Heart left ventricle (tissue), 16 donors: ENCODE measurements at regions not wholly inside any gene's neighbourhood (a gene's known extent, or its start where the extent isn't known, plus 50 kb on each side); places are given as distances from the start of the nearest gene placed in this dataset.

Source experiments
- ATAC-seq, 4 donors: fragments of 200-7000 bp; cut with Tn5 transposase; one replicate each; pipeline ENCODE4 v1.9.1; 2020 to 2022; ENCODE audit warnings: moderate library complexity in 4 of 4, mild to moderate bottlenecking in 3 of 4, moderate number of reproducible peaks in 1 of 4
- DNase-seq, 5 donors: peaks; one replicate each; pipeline ENCODE4 v3.0.0-alpha.2; 2020
- H3K27ac ChIP-seq, 12 donors: fragments of 200-600 bp; sonication (generic) in 4 of 12; one replicate each; pipeline versions ENCODE4 v1.5.0 to v1.8.0; 2016 to 2022; ENCODE audit warnings: mild to moderate bottlenecking in 2 of 12
- H3K27me3 ChIP-seq, 9 donors: fragments of 200-600 bp; sonication (generic) in 2 of 9; one replicate each; pipeline versions ENCODE4 v1.5.1 to v1.8.0; 2016 to 2022; ENCODE audit warnings: mild to moderate bottlenecking in 3 of 9
- H3K36me3 ChIP-seq, 9 donors: fragments of 200-600 bp; sonication (generic) in 2 of 9; one replicate each; pipeline versions ENCODE4 v1.5.0 to v1.8.0; 2018 to 2022; ENCODE audit warnings: mild to moderate bottlenecking in 2 of 9
- H3K4me1 ChIP-seq, 12 donors: fragments of 200-600 bp; sonication (generic) in 4 of 12; one replicate each; pipeline versions ENCODE4 v1.5.0 to v1.8.0; 2016 to 2022; ENCODE audit warnings: mild to moderate bottlenecking in 3 of 12
- H3K4me3 ChIP-seq, 12 donors: fragments of 200-600 bp; sonication (generic) in 4 of 12; one replicate each; pipeline versions ENCODE4 v1.5.0 to v1.8.0; 2017 to 2022; ENCODE audit warnings: mild to moderate bottlenecking in 9 of 12, moderate library complexity in 4 of 12
- H3K9me3 ChIP-seq, 12 donors: fragments of 200-600 bp; sonication (generic) in 4 of 12; one replicate each; pipeline versions ENCODE4 v1.5.0 to v1.8.0; 2016 to 2022; ENCODE audit warnings: mild to moderate bottlenecking in 1 of 12
- POLR2A ChIP-seq, 2 donors: fragments of 450-650 bp; IDR thresholded peaks; one replicate each; pipeline ENCODE4 v1.6.1; 2017; ENCODE audit warnings: antibody characterized with exemption in 2 of 2, mild to moderate bottlenecking in 2 of 2, moderate library complexity in 2 of 2
- WGBS, 4 donors: extraction: QIAGEN DNeasy Blood & Tissue Kit in 2 of 4; methylation state at CpG; one replicate each; pipeline versions ENCODE4 v1.1.5 to v1.1.7; 2013 to 2018; 5-methylcytosine and 5-hydroxymethylcytosine counted together
- intact Hi-C, 10 donors: fragments of 100-400 bp; cut with DNase I; formaldehyde crosslinking; loops; one replicate each; pipeline versions ENCODE4 v1.11.1 to v1.14.2; 2022
- TF ChIP-seq, protein P1 (sequence below), 12 donors: fragments of 200-600 bp; sonication (generic) in 4 of 12; IDR thresholded peaks; one replicate each; pipeline versions ENCODE4 v1.5.0 to v1.8.0; 2018 to 2022; ENCODE audit warnings: antibody characterized with exemption in 12 of 12, mild to moderate bottlenecking in 5 of 12
- donor health status: ischemic (EF 13 %, LVEDD 7.1; RV severe dilation, severe dysfunction).
- donor health status: healthy with polysubstance abuse.
- donor health status: DM: no; HTN: yes; CAD: no.
- donor health status: DM: no; HTN: no; CAD: no.
- donor health status: ischemic (EF 25% LVEDD 6.9; RV normal size, moderate dysfunction).
- donor health status: ischemic (EF 25% LVEDD 5.7; RV mildly dilated, moderate dysfunction).
- donor health status: healthy.
- donor health status: DM: yes; HTN: yes; CAD: no.
- donor health status: ischemic (EF 35%, LVEDD 5.7; RV mildly dilated, moderate dysfunction).
- donor health status: nonischemic (EF 11% LVEDD 7.7; RV severe dilation, severe dysfunction).
- donor health status: DM: yes; HTN: yes; CAD: no.
- donor health status: PGD.
- donor health status: ischemic (EF 29% LVEDD 5.4; RV normal size, mild dysfunction).
- donor health status: nonischemic (EF 23%, LVEDD 6.1; RV moderate dilation, normal function).

- H3K36me3 ChIP-seq = no peaks in the 10 kb centered on the region
- DNase-seq (peak; percentile 53 to 70 (median 65)), ATAC-seq (peak; percentile 75 to 89 (median 82))
- no peaks in the 10 kb centered on the region for H3K9me3 ChIP-seq
- H3K4me3 ChIP-seq = no peak overlapping the region
- intact Hi-C loops = loop anchor here in 9 of 10 donors (1.0 to 10.0 kb wide), 12 partner anchors 267 to 1280 kb away; partner anchors contain the start of gene EPHA4 (in 7 of the 9)
- H3K27ac ChIP-seq = no peak overlapping the region
- TF ChIP-seq, protein P1, sequence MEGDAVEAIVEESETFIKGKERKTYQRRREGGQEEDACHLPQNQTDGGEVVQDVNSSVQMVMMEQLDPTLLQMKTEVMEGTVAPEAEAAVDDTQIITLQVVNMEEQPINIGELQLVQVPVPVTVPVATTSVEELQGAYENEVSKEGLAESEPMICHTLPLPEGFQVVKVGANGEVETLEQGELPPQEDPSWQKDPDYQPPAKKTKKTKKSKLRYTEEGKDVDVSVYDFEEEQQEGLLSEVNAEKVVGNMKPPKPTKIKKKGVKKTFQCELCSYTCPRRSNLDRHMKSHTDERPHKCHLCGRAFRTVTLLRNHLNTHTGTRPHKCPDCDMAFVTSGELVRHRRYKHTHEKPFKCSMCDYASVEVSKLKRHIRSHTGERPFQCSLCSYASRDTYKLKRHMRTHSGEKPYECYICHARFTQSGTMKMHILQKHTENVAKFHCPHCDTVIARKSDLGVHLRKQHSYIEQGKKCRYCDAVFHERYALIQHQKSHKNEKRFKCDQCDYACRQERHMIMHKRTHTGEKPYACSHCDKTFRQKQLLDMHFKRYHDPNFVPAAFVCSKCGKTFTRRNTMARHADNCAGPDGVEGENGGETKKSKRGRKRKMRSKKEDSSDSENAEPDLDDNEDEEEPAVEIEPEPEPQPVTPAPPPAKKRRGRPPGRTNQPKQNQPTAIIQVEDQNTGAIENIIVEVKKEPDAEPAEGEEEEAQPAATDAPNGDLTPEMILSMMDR (IDR thresholded peaks at IDR 0.05) = peak; percentile 86 to 93 (median 88)
- no peak for TF ChIP-seq POLR2A (IDR thresholded peaks at IDR 0.05)
- WGBS, 4 donors = 46 to 50% (median 49%) methylated on average over 15 of the region's 15 CpGs
- H3K4me1 ChIP-seq = no peaks in the 10 kb centered on the region
- H3K27me3 ChIP-seq = no peaks in the 10 kb centered on the region
Observed at GRCh38 chr2:220687231-220687843, 884.8 kb downstream of the EPHA4 start.

- DNase-seq = no peak
- H3K9me3 ChIP-seq = peaks cover 0 to 2% (median 0%) of the 10 kb centered on the region in 12 donors
- intact Hi-C loops = loop anchor here in 1 of 10 donors (10.0 kb wide), 1 partner anchor 159 kb away; no protein-coding TSS in a partner anchor
- H3K4me3 ChIP-seq = no peak overlapping the region
- no peak for TF ChIP-seq POLR2A (IDR thresholded peaks at IDR 0.05)
- TF ChIP-seq, protein P1 (IDR thresholded peaks at IDR 0.05) = no peak
- no peaks in the 10 kb centered on the region for H3K27me3 ChIP-seq
- peaks cover 0 to 6% (median 0%) of the 10 kb centered on the region in 12 donors for H3K4me1 ChIP-seq
- H3K36me3 ChIP-seq = no peaks in the 10 kb centered on the region
- WGBS, 4 donors = 50 to 65% (median 59%) methylated on average over 6 of the region's 6 CpGs
- H3K27ac ChIP-seq = peak overlapping the region in 3 of 12 donors; percentile 13 to 22 (median 17)
- ATAC-seq = peak in 2 of 4 donors; percentile 41 to 78
Observed at GRCh38 chr2:220695397-220696279, 876.5 kb downstream of the EPHA4 start.

DNA sequence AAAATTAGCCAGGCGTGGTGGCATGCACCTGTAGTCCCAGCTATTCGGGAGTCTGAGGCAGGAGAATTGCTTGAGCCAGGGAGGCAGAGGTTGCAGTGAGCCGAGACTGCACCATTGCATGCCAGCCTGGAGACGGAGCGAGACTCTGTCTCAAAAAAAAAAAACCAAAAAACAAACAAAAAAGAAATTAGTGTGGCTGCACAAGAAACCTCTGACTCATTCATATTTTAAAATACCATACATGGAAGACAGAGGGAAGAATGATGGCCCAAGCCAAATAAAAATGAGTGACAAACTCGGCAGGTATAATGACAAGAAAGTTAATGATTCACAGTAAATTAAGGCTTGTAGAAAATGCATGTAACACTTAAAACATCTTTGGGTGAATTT is 875.8 kb downstream of the EPHA4 start:
- ATAC-seq (no peak), DNase-seq (no peak)
- H3K9me3 ChIP-seq = peaks cover 0 to 8% (median 1%) of the 10 kb centered on the region in 12 donors
- peaks cover 0 to 6% (median 0%) of the 10 kb centered on the region in 12 donors for H3K4me1 ChIP-seq
- no peaks in the 10 kb centered on the region for H3K27me3 ChIP-seq
- TF ChIP-seq, protein P1 (IDR thresholded peaks at IDR 0.05) = no peak
- TF ChIP-seq POLR2A (IDR thresholded peaks at IDR 0.05) = no peak
- peak overlapping the region in 1 of 12 donors; percentile 17 for H3K27ac ChIP-seq
- H3K4me3 ChIP-seq = no peak overlapping the region
- H3K36me3 ChIP-seq = no peaks in the 10 kb centered on the region
- WGBS, 4 donors = 76 to 88% (median 81%) methylated on average over 6 of the region's 6 CpGs
- intact Hi-C loops = loop anchor here in 1 of 10 donors (10.0 kb wide), 1 partner anchor 159 kb away; no protein-coding TSS in a partner anchor

DNA sequence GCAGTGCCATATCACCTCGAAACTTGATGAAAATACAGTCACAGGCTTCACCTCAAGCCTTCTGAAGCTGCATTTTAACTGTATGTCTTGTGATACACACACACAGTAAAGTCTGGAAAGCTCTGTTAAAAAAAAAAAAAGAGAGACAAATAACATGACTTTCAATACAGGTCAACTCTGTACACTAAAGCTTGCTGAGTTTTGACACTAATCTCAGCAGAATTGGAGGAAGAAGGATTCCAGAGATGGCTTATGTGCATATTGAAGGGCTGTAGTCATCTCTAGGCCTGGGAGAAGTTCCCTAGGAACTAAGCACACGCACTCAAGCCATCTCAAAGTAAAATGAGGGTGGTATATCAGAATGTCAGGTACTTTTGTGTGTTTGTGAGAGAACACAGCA is 875.1 kb downstream of the EPHA4 start:
- DNase-seq = no peak
- ATAC-seq = no peak
- 84 to 97% (median 93%) methylated on average over 2 of the region's 2 CpGs for WGBS, 4 donors
- no peaks in the 10 kb centered on the region for H3K36me3 ChIP-seq
- no peak overlapping the region for H3K27ac ChIP-seq
- peaks cover 0 to 6% (median 0%) of the 10 kb centered on the region in 12 donors for H3K4me1 ChIP-seq
- peaks cover 0 to 11% (median 2%) of the 10 kb centered on the region in 12 donors for H3K9me3 ChIP-seq
- H3K4me3 ChIP-seq = no peak overlapping the region
- intact Hi-C loops = loop anchor here in 1 of 10 donors (10.0 kb wide), 1 partner anchor 158 kb away; no protein-coding TSS in a partner anchor
- TF ChIP-seq, protein P1 (IDR thresholded peaks at IDR 0.05) = no peak
- TF ChIP-seq POLR2A (IDR thresholded peaks at IDR 0.05) = no peak
- no peaks in the 10 kb centered on the region for H3K27me3 ChIP-seq
